Head of caudate nucleus (tissue), 42 donors: ENCODE measurements at regions not wholly inside any gene's neighbourhood (a gene's known extent, or its start where the extent isn't known, plus 50 kb on each side); places are given as distances from the start of the nearest gene placed in this dataset.
A peak's percentile ranks its signal among the peaks of the same experiment; 100 is the strongest.

Experiments
- DNase-seq, 42 donors: peaks; one replicate each; pipeline versions ENCODE4 v3.0.0 to v3.0.0-alpha.2; 2020 to 2021; ENCODE audit warnings: mixed read lengths in 7 of 42
- intact Hi-C: fragments of 100-400 bp; cut with DNase I; formaldehyde crosslinking; loops from one replicate; pipeline ENCODE4 v1.15.0; 2022

DNA sequence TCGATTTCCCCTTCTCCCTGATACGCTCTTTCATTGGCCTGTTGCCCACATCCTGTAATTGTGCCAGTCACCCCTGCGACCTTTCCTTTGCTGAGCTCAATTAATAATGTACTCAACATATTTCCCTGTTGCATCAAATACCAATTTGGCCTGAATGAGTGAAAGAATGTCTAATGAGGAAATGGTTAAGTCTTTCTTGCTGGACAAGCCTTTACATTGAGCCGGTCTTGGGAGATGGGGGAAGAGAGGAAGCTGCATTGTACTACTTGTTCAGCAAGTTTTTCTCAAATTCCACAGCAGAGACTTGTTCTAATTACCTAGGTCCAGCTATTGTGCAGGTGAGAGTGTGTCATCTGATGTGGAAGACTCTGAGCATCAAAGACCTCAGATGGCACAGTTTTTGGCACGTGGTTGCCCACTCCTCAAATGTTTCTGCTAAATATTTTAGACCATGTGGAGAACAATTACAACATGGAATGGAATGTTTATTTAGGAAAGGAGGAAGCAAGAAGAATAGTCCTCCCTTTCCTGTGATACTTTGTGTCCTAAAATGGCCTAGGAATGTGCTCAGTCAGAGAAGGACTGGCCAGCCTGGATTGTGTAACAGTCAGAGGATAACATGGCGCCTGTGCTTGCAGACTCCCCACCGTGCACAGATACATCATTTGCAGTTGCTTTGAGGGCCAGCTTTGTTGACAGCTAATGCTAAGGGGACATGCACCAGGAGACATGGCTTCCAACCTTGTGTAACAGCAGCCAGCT, 129.5 kb upstream of the E2F8 start:
- intact Hi-C loops = no loop called here
- DNase-seq = no peak

DNA sequence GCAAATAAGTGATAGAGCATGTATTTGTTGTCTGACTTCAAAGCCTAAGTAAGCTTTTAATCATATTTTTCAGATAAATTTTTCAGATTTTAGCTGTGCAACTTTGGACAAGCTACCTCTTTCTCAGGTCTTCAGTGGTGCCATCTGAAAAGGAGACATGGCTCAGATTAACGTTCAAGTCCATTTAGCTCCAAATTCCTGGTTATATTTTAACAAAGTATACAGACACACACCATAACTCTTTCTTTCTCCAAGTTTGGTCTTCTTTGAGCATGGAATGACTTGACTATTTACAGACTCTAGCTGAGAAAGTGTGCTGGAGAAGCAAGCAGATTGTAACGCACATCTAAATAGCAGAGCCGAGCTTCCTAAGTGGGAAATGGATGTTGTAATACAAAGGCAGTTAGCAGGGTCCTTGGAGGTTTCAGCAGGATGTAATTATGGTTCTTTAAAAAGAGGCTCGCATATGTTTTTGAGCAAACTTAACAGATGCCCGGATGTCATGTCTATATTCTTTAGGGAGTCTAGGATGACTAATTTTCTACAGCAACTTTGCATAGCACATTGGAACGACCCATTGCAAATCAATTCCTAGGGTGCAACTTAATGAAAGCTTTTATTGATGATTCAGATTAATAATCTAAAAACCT, 128.1 kb upstream of the E2F8 start:
- DNase-seq = no peak
- intact Hi-C loops = no loop called here

- intact Hi-C loops = no loop called here
- no peak for DNase-seq
Observed at GRCh38 chr11:19366992-19367709, 126.4 kb upstream of the E2F8 start.

DNA sequence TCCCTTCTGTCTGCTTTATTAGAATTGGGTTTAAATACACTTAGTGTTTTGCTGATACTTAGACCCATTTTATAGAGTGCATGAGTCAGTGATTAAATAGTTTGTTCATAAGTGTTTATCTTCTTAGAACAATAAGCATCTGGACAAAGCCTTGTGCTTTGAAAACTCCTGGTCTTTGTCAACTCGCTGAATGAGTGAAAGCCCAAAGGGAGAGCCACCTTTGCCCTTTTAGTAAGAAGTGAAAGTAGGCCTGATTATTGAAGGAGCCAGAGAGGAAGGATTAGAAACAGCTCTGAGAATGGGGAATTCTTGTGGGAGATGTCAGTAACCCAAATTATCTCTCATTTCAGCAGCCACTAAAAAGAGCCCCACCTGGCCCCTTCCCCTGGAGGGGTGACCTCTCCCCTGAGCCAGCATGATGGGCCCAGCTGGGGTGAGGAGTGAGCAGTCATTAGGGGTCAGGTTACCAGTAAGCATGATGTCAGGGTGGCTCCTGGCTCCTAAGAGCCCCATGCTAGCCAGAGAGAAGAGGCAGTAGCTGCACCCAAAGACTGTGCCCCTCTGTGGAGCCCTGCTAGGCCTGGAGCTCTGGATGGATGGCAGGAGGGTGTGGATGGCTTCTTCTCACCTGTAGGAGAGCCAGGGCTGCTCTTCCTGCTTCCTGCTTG, 125.1 kb upstream of the E2F8 start:
- DNase-seq = no peak
- intact Hi-C loops = no loop called here

GRCh38 chr11:19359221-19360000, 118.7 kb upstream of the E2F8 start:
- no peak for DNase-seq
- intact Hi-C loops = no loop called here

- DNase-seq = no peak
- intact Hi-C loops = no loop called here
Observed at GRCh38 chr11:19357943-19358342, 117.2 kb upstream of the E2F8 start.

GRCh38 chr11:19355601-19356000, 114.9 kb upstream of the E2F8 start:
- no peak for DNase-seq

DNA sequence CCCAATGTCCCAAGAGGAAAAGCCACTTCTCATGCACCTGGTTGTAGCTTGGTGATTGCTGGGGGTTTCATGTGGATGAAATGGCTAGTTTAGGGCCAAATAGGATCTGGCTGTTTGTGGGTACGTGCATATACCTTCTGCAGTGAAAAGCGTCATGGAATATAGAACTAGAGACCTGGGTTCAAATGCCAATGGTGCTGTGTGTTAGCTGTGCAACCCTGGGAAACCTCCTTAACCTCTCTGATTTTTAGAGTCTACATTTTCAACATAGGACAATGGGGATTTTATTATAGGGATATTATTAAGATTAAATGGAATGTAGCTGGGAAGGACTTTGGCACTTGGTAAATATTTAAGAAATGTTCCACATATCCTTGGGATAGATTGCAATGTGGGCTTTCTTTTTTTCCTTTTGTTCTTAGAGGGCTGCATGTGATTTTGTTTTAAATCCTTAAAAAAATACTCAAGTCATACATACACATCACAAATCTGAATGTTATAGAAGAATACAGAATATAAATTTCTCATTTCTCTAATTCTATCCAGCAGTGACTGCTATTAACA, 112.6 kb upstream of the E2F8 start:
- intact Hi-C loops = no loop called here

More at GRCh38 chr11:19355601-19356000, 114.9 kb upstream of the E2F8 start:
- intact Hi-C loops = no loop called here

DNA sequence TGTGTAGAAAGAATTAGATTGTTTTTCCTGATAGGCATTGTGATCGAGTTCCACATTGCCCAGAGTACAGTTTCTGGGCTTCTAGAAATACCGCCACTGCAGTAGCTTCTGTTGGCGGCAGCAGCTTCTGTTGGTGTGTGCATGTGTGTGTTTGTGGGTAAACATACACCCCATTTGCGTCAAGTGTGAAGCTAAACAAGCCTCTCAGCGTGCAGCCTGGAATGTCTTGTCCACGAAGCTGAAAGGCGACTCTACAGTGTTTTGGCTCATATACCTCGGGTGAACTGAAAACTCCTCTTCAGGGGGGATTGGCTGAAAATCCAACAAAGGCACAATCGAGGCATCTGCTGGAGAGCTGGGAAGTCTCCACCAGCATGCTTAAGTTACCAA, 112.0 kb upstream of the E2F8 start:
- intact Hi-C loops = no loop called here
- no peak for DNase-seq

More for the DNA sequence above, 112.6 kb upstream of the E2F8 start:
- DNase-seq = no peak

GRCh38 chr11:19352072-19352770, 111.5 kb upstream of the E2F8 start:
- intact Hi-C loops = no loop called here
- no peak for DNase-seq

GRCh38 chr11:19351426-19351825, 110.7 kb upstream of the E2F8 start:
- intact Hi-C loops = no loop called here

DNA sequence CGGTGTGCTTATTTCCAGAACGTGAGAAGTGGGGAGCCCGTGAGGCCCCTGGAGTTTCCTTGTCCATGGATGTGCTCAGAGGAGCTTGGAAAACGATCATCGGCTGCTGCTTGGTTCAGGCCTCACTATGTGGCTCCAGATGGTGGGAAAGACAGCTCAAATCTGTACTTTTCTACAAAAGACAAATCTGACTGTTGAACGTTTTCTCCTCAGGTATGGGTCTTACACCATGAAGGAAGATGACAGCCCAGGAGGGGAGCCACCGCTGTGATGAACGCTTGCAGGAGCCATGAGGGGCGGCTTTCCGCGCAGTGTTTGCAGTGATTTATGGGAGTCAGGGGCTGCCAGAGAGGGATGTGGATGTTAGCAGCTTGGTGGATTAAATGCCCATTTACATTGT, 109.4 kb upstream of the E2F8 start:
- no peak for DNase-seq
- intact Hi-C loops = no loop called here

More at GRCh38 chr11:19351426-19351825, 110.7 kb upstream of the E2F8 start:
- DNase-seq = no peak

DNA sequence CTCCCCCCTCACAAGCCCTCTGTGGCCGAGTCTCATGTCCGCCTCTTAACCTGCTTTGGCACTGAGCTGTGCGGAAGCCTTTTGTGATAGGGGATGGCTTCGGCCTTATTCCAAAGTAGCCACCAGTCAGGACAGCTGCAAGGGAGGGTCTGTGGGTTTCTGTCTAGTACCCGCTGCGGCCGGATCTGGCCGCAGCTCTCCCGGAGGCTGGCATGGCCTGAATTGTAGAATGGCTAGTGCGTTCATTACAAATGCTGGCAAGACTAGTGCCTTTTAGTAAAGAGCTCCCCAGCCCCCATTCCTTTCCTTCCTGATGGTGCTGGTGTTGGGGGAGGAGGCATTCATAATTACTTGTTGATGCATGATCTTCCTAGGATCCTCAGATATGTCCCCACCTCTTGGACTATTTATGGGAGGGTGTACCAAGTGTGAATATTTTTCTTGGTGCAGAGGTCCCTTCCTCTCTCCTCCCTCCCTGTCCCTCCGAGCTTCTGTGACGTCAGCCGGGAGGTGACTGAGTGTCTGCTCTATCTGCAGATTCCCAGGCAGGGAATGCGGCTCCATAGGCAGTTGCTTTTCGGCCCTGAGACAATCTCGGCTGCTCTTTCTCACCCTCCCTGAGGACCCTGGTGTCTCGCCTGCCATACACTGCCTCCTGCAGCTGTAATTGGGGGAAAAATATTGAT, 108.7 kb upstream of the E2F8 start:
- intact Hi-C loops = no loop called here
- DNase-seq = peak in 39 of 42 donors; percentile 10 to 66 (median 47)

- no peak for DNase-seq
Observed at GRCh38 chr11:19347911-19348310, 107.2 kb upstream of the E2F8 start.

GRCh38 chr11:19345848-19346681, 105.3 kb upstream of the E2F8 start:
- DNase-seq = peak; percentile 29 to 87 (median 74)
- intact Hi-C loops = no loop called here

More at GRCh38 chr11:19347911-19348310, 107.2 kb upstream of the E2F8 start:
- intact Hi-C loops = no loop called here

GRCh38 chr11:19345519-19345847, 104.7 kb upstream of the E2F8 start:
- DNase-seq = peak in 41 of 42 donors; percentile 40 to 88 (median 74)
- intact Hi-C loops = no loop called here
